ENCODE measurements at regions not wholly inside any gene's neighbourhood (a gene's known extent, or its start where the extent isn't known, plus 50 kb on each side); places are given as distances from the start of the nearest gene placed in this dataset.
"Not testable (repeated sequence)": the region's sequence is repeated elsewhere in the genome, so short reads cannot be mapped to it uniquely, and the experiment has no call there.

DNA sequence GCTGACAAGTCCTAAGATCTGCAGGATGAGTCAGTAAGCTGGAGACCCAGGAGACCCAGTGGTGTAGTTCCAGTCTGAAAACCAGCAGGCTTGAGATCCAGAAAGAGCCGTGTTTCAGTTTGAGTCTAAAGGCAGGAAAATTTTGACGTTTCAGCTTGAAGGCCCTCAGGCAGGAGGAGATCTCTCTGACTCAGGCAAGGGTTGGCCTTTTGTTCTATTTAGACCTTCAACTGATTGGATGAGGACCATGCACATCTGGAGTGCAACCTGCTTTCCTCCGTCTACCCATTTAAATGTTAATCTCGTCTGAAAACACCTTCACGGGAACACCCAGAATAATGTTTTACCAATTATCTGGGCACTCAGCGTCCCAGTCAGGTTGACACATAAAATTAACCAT lies 69.5 kb downstream of the NPIPA7 start:
- not testable (repeated sequence) for H3K4me2 ChIP-seq (ENCODE audit: insufficient read depth, low read length); H3K4me1 ChIP-seq (ENCODE audit: insufficient read depth, low read length); H4K20me1 ChIP-seq (ENCODE audit: insufficient read depth, low read length); H3K27ac ChIP-seq (ENCODE audit: low read length); H3K9me3 ChIP-seq (ENCODE audit: insufficient read depth, low read length, severe bottlenecking); H3K9ac ChIP-seq (ENCODE audit: low read depth, low read length); H3K36me3 ChIP-seq (ENCODE audit: insufficient read depth, low read length); H3K4me3 ChIP-seq (ENCODE audit: low read depth in 1 of 2, low read length in 2 of 2); H2AFZ ChIP-seq (ENCODE audit: low read depth, low read length); H3K79me2 ChIP-seq (ENCODE audit: insufficient read depth, low read length); H3K27me3 ChIP-seq (ENCODE audit: insufficient read depth, low read length, poor library complexity); ATAC-seq (ENCODE audit: insufficient read depth, low read depth); DNase-seq

DNA sequence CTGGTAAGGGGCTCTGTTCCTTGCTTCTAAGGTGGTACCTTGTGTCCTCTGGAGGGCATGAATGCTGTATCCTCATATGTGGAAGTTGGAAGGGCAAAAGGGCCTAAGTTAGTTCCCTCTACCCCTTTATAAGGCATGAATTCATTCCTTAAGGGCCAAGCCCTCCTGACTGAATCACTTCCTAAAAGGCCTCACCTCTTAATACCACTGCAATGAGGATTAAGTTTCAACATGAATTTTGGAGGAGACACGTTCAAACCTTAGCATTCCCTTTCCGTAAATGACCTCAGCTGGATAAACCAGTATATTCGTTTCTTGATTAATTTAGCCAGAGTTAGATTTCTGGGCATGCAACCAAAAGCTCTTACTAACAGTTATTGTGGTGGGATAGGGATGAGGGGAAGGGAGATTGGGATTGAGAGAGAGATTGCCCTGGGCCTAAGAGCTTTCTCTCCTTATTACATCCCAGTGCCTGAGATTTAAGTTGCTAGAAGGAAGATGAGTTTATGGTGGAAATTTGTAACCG lies 70.8 kb downstream of the NPIPA7 start:
- H3K4me2 ChIP-seq (ENCODE audit: insufficient read depth, low read length); H2AFZ ChIP-seq (ENCODE audit: low read depth, low read length); H3K4me1 ChIP-seq (ENCODE audit: insufficient read depth, low read length); H3K36me3 ChIP-seq (ENCODE audit: insufficient read depth, low read length); H3K9me3 ChIP-seq (ENCODE audit: insufficient read depth, low read length, severe bottlenecking); ATAC-seq (ENCODE audit: insufficient read depth, low read depth); H4K20me1 ChIP-seq (ENCODE audit: insufficient read depth, low read length); DNase-seq; H3K27me3 ChIP-seq (ENCODE audit: insufficient read depth, low read length, poor library complexity); H3K27ac ChIP-seq (ENCODE audit: low read length); H3K9ac ChIP-seq (ENCODE audit: low read depth, low read length); H3K79me2 ChIP-seq (ENCODE audit: insufficient read depth, low read length); H3K4me3 ChIP-seq (ENCODE audit: low read depth in 1 of 2, low read length in 2 of 2): not testable (repeated sequence)

- ATAC-seq (ENCODE audit: insufficient read depth, low read depth); H3K27ac ChIP-seq (ENCODE audit: low read length); DNase-seq; H3K9me3 ChIP-seq (ENCODE audit: insufficient read depth, low read length, severe bottlenecking); H3K27me3 ChIP-seq (ENCODE audit: insufficient read depth, low read length, poor library complexity); H3K4me1 ChIP-seq (ENCODE audit: insufficient read depth, low read length); H2AFZ ChIP-seq (ENCODE audit: low read depth, low read length); H3K4me2 ChIP-seq (ENCODE audit: insufficient read depth, low read length); H3K36me3 ChIP-seq (ENCODE audit: insufficient read depth, low read length); H4K20me1 ChIP-seq (ENCODE audit: insufficient read depth, low read length); H3K4me3 ChIP-seq (ENCODE audit: low read depth in 1 of 2, low read length in 2 of 2); H3K9ac ChIP-seq (ENCODE audit: low read depth, low read length); H3K79me2 ChIP-seq (ENCODE audit: insufficient read depth, low read length): not testable (repeated sequence)
Observed at GRCh38 chr16:16451721-16452410, 72.9 kb downstream of the NPIPA7 start.

- not testable (repeated sequence) for H4K20me1 ChIP-seq (ENCODE audit: insufficient read depth, low read length); H2AFZ ChIP-seq (ENCODE audit: low read depth, low read length); H3K36me3 ChIP-seq (ENCODE audit: insufficient read depth, low read length); H3K27ac ChIP-seq (ENCODE audit: low read length); H3K79me2 ChIP-seq (ENCODE audit: insufficient read depth, low read length); H3K27me3 ChIP-seq (ENCODE audit: insufficient read depth, low read length, poor library complexity); H3K9me3 ChIP-seq (ENCODE audit: insufficient read depth, low read length, severe bottlenecking); ATAC-seq (ENCODE audit: insufficient read depth, low read depth); DNase-seq; H3K9ac ChIP-seq (ENCODE audit: low read depth, low read length); H3K4me2 ChIP-seq (ENCODE audit: insufficient read depth, low read length); H3K4me1 ChIP-seq (ENCODE audit: insufficient read depth, low read length); H3K4me3 ChIP-seq (ENCODE audit: low read depth in 1 of 2, low read length in 2 of 2)
Observed at GRCh38 chr16:16458579-16458978, 79.6 kb downstream of the NPIPA7 start.

DNA sequence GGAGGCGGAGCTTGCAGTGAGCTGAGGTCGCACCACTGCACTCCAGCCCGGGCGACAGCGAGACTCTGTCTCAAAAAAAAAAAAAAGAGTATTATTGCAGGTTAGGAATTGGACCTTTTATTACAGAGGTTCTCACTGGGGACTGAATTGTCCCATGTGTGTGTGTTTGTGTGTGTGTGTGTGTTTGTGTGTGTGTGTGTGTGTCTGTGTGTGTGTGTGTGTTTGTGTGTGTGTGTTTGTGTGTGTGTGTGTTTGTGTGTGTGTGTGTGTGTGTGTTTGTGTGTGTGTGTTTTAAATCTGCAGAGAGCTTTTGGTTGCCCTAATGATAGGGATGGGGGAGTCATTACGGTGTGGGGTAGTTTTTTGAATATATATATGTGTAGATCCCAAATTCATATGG lies 84.9 kb downstream of the NPIPA7 start:
- not testable (repeated sequence) for H3K4me3 ChIP-seq (ENCODE audit: low read depth in 1 of 2, low read length in 2 of 2); H3K79me2 ChIP-seq (ENCODE audit: insufficient read depth, low read length); ATAC-seq (ENCODE audit: insufficient read depth, low read depth); H3K36me3 ChIP-seq (ENCODE audit: insufficient read depth, low read length); H3K27ac ChIP-seq (ENCODE audit: low read length); H4K20me1 ChIP-seq (ENCODE audit: insufficient read depth, low read length); H3K4me2 ChIP-seq (ENCODE audit: insufficient read depth, low read length); H3K4me1 ChIP-seq (ENCODE audit: insufficient read depth, low read length); H3K9ac ChIP-seq (ENCODE audit: low read depth, low read length); H3K27me3 ChIP-seq (ENCODE audit: insufficient read depth, low read length, poor library complexity); H2AFZ ChIP-seq (ENCODE audit: low read depth, low read length); H3K9me3 ChIP-seq (ENCODE audit: insufficient read depth, low read length, severe bottlenecking); DNase-seq

GRCh38 chr16:16488919-16489318 lies 110.0 kb downstream of the NPIPA7 start:
- not testable (repeated sequence) for H3K4me3 ChIP-seq (ENCODE audit: low read depth in 1 of 2, low read length in 2 of 2); H3K36me3 ChIP-seq (ENCODE audit: insufficient read depth, low read length); H3K4me1 ChIP-seq (ENCODE audit: insufficient read depth, low read length); H3K9me3 ChIP-seq (ENCODE audit: insufficient read depth, low read length, severe bottlenecking); DNase-seq; H3K27ac ChIP-seq (ENCODE audit: low read length); H3K79me2 ChIP-seq (ENCODE audit: insufficient read depth, low read length); H4K20me1 ChIP-seq (ENCODE audit: insufficient read depth, low read length); H3K27me3 ChIP-seq (ENCODE audit: insufficient read depth, low read length, poor library complexity); H3K4me2 ChIP-seq (ENCODE audit: insufficient read depth, low read length); H2AFZ ChIP-seq (ENCODE audit: low read depth, low read length); H3K9ac ChIP-seq (ENCODE audit: low read depth, low read length); ATAC-seq (ENCODE audit: insufficient read depth, low read depth)

- not testable (repeated sequence) for H4K20me1 ChIP-seq (ENCODE audit: insufficient read depth, low read length); DNase-seq; H3K36me3 ChIP-seq (ENCODE audit: insufficient read depth, low read length); H3K4me3 ChIP-seq (ENCODE audit: low read depth in 1 of 2, low read length in 2 of 2); H3K27me3 ChIP-seq (ENCODE audit: insufficient read depth, low read length, poor library complexity); ATAC-seq (ENCODE audit: insufficient read depth, low read depth); H3K9ac ChIP-seq (ENCODE audit: low read depth, low read length); H3K27ac ChIP-seq (ENCODE audit: low read length); H3K9me3 ChIP-seq (ENCODE audit: insufficient read depth, low read length, severe bottlenecking); H3K4me1 ChIP-seq (ENCODE audit: insufficient read depth, low read length); H3K79me2 ChIP-seq (ENCODE audit: insufficient read depth, low read length); H2AFZ ChIP-seq (ENCODE audit: low read depth, low read length); H3K4me2 ChIP-seq (ENCODE audit: insufficient read depth, low read length)
Observed at GRCh38 chr16:16489466-16489865, 110.5 kb downstream of the NPIPA7 start.

DNA sequence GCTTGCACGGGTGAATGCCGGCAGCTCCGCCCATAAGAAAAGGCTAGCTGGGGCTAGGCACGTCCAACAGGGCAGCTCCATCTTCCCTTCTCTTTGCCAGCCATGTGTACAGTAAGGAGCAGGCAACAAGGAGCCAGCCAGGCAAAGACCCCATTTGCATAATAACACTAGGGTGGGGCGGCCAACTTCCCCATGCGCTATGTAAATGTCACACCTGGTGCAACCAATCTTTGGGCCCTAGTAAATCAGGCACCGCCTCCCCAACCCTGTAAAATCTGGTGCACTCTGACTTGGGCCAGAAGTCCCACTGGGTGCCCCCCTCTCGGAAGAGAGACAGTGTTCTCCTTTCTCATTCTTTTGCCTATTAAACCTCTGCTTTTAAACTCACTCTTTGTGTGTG lies 115.2 kb downstream of the NPIPA7 start:
- not testable (repeated sequence) for H3K79me2 ChIP-seq (ENCODE audit: insufficient read depth, low read length); H3K27ac ChIP-seq (ENCODE audit: low read length); H4K20me1 ChIP-seq (ENCODE audit: insufficient read depth, low read length); DNase-seq; H3K27me3 ChIP-seq (ENCODE audit: insufficient read depth, low read length, poor library complexity); H3K4me1 ChIP-seq (ENCODE audit: insufficient read depth, low read length); H2AFZ ChIP-seq (ENCODE audit: low read depth, low read length); H3K9me3 ChIP-seq (ENCODE audit: insufficient read depth, low read length, severe bottlenecking); H3K36me3 ChIP-seq (ENCODE audit: insufficient read depth, low read length); H3K4me2 ChIP-seq (ENCODE audit: insufficient read depth, low read length); ATAC-seq (ENCODE audit: insufficient read depth, low read depth); H3K4me3 ChIP-seq (ENCODE audit: low read depth in 1 of 2, low read length in 2 of 2); H3K9ac ChIP-seq (ENCODE audit: low read depth, low read length)

All from DND-41 (cell line).